IMR-90 (cell line): ENCODE measurements at regions not wholly inside any gene's neighbourhood (a gene's known extent, or its start where the extent isn't known, plus 50 kb on each side); places are given as distances from the start of the nearest gene placed in this dataset.

Experiments
- ATAC-seq: fragments of 200-7000 bp; cut with Tn5 transposase; 2 replicates; pipeline ENCODE4 v1.9.1; 2020; ENCODE audit warnings: low read depth, mild to moderate bottlenecking, moderate library complexity
- BruUV-seq: library from RNA; stranded (reverse); fragments of 400-500 nt; replicated peaks from 2 replicates; lab custom pipeline; 2021; lab: Mats Ljungman, UMichigan
- CTCF ChIA-PET: fragments of 300-600 bp; formaldehyde crosslinking; extraction: SDS; loops from one replicate; lab custom pipeline; 2021; ENCODE audit warnings: antibody characterized with exemption; lab: Yijun Ruan, JAX
- POLR2A ChIA-PET: fragments of 300-600 bp; sonication (Branson Sonifier 250); formaldehyde crosslinking; loops from one replicate; lab custom pipeline; 2022; ENCODE audit warnings: antibody characterized with exemption; ENCODE audit not compliant: unreplicated experiment; lab: Charles Lee
- DNase-seq: peaks from one replicate; pipeline ENCODE4 v3.0.0; 2013
- H2AFZ ChIP-seq: replicated peaks from 2 replicates; pipeline ENCODE3; 2013; ENCODE audit warnings: low read length, mild to moderate bottlenecking; ENCODE audit not compliant: poor library complexity
- H2AK5ac ChIP-seq: 2 replicates; pipeline ENCODE4 v1.6.1; 2013; ENCODE audit warnings: low read depth, low read length, inconsistent platforms
- H2AK9ac ChIP-seq: replicated peaks from 2 replicates; pipeline ENCODE3; 2013; ENCODE audit warnings: mild to moderate bottlenecking, low read depth, low read length, moderate library complexity; ENCODE audit not compliant: poor library complexity
- H2BK120ac ChIP-seq: 2 replicates; pipeline ENCODE4 v1.6.1; 2013; ENCODE audit warnings: low read depth, low read length, inconsistent platforms
- H2BK15ac ChIP-seq: 3 replicates; pipeline ENCODE4 v1.6.1; 2013; ENCODE audit warnings: low read depth, low read length, inconsistent platforms
- H2BK20ac ChIP-seq: 2 replicates; pipeline ENCODE4 v1.6.1; 2013; ENCODE audit warnings: low read depth, mild to moderate bottlenecking, inconsistent platforms, low read length, moderate library complexity
- H2BK5ac ChIP-seq: 2 replicates; pipeline ENCODE4 v1.6.1; 2013; ENCODE audit warnings: mild to moderate bottlenecking, low read depth, low read length, inconsistent platforms; ENCODE audit not compliant: poor library complexity, severe bottlenecking
- H3K14ac ChIP-seq: replicated peaks from 2 replicates; pipeline ENCODE4 v1.6.1; 2013; ENCODE audit warnings: low read depth, low read length, inconsistent platforms
- H3K18ac ChIP-seq: 2 replicates; pipeline ENCODE4 v1.6.1; 2013; ENCODE audit warnings: low read depth, low read length, control low read depth
- H3K23ac ChIP-seq: 2 replicates; pipeline ENCODE4 v1.6.1; 2013; ENCODE audit warnings: low read depth, low read length, inconsistent platforms
- H3K27ac ChIP-seq: 2 replicates; pipeline ENCODE4 v1.5.1; 2013; ENCODE audit warnings: mild to moderate bottlenecking, control low read depth, low read length; ENCODE audit not compliant: insufficient read depth
- H3K27me3 ChIP-seq: 2 replicates; pipeline ENCODE4 v1.6.1; 2013; ENCODE audit warnings: low read length; ENCODE audit not compliant: control insufficient read depth, insufficient read depth
- H3K36me3 ChIP-seq: 2 replicates; pipeline ENCODE4 v1.6.1; 2013; ENCODE audit warnings: low read length, mixed read lengths; ENCODE audit not compliant: control insufficient read depth, insufficient read depth
- H3K4ac ChIP-seq: 2 replicates; pipeline ENCODE4 v1.6.1; 2013; ENCODE audit warnings: low read depth, low read length, inconsistent platforms
- H3K4me1 ChIP-seq: 2 replicates; pipeline ENCODE4 v1.6.1; 2013; ENCODE audit warnings: low read length, mixed read lengths; ENCODE audit not compliant: control insufficient read depth, insufficient read depth
- H3K4me2 ChIP-seq: 2 replicates; pipeline ENCODE4 v1.6.1; 2013; ENCODE audit warnings: low read depth, mild to moderate bottlenecking, control low read depth, low read length, moderate library complexity
- H3K4me3 ChIP-seq: 2 replicates; pipeline ENCODE4 v1.5.1; 2013; ENCODE audit warnings: low read depth, mild to moderate bottlenecking, control low read depth, low read length, moderate library complexity; ENCODE audit not compliant: insufficient read depth
- H3K56ac ChIP-seq: 2 replicates; pipeline ENCODE4 v1.6.1; 2013; ENCODE audit warnings: low read length, inconsistent platforms; ENCODE audit not compliant: insufficient read depth; ENCODE audit errors: extremely low read depth
- H3K79me1 ChIP-seq, 2 experiments: 2 replicates each; pipeline ENCODE4 v1.6.1; 2013; ENCODE audit warnings: low read length in 2 of 2, inconsistent platforms in 1 of 2, low read depth in 1 of 2
- H3K9ac ChIP-seq: 2 replicates; pipeline ENCODE4 v1.6.1; 2013; ENCODE audit warnings: low read depth, low read length, control low read depth
- H3K9me1 ChIP-seq: 2 replicates; pipeline ENCODE4 v1.6.1; 2013; ENCODE audit warnings: low read length, inconsistent platforms; ENCODE audit not compliant: insufficient read depth
- H3K9me3 ChIP-seq: 2 replicates; pipeline ENCODE4 v1.6.1; 2013; ENCODE audit warnings: low read length; ENCODE audit not compliant: control insufficient read depth, insufficient read depth
- H4K20me1 ChIP-seq: 2 replicates; pipeline ENCODE4 v1.6.1; 2013; ENCODE audit warnings: low read length, inconsistent platforms; ENCODE audit not compliant: insufficient read depth
- H4K5ac ChIP-seq: 2 replicates; pipeline ENCODE4 v1.6.1; 2013; ENCODE audit warnings: mild to moderate bottlenecking, low read depth, low read length, control low read depth
- H4K8ac ChIP-seq, 2 experiments: 2 replicates each; pipeline ENCODE4 v1.6.1; 2013; ENCODE audit warnings: low read depth in 2 of 2, low read length in 2 of 2, control low read depth in 1 of 2, inconsistent platforms in 1 of 2
- H4K91ac ChIP-seq: 2 replicates; pipeline ENCODE4 v1.6.1; 2013; ENCODE audit warnings: low read depth, low read length, inconsistent platforms; ENCODE audit not compliant: insufficient read depth
- BHLHE40 ChIP-seq: fragments of 150-350 bp; IDR thresholded peaks from 2 replicates; pipeline ENCODE4 v1.6.1; 2016; ENCODE audit warnings: mild to moderate bottlenecking, low read depth, low read length
- CEBPB ChIP-seq: IDR thresholded peaks from 2 replicates; pipeline ENCODE4 v1.6.1; 2012; ENCODE audit warnings: low read depth, low read length, improper control_type of control experiment
- CHD1 ChIP-seq: IDR thresholded peaks from 2 replicates; pipeline ENCODE4 v1.6.1; 2012; ENCODE audit warnings: low read depth, low read length, improper control_type of control experiment
- FOS ChIP-seq: fragments of 150-350 bp; IDR thresholded peaks from 2 replicates; pipeline ENCODE4 v1.6.1; 2016; ENCODE audit warnings: low read depth, low read length
- MAFK ChIP-seq: IDR thresholded peaks from 2 replicates; pipeline ENCODE4 v1.6.1; 2012; ENCODE audit warnings: low read depth, low read length, improper control_type of control experiment
- MAZ ChIP-seq: IDR thresholded peaks from 2 replicates; pipeline ENCODE4 v1.6.1; 2012; ENCODE audit warnings: low read depth, mild to moderate bottlenecking, low read length, improper control_type of control experiment, moderate library complexity, borderline replicate concordance
- RAD21 ChIP-seq: IDR thresholded peaks from 2 replicates; pipeline ENCODE4 v1.6.1; 2012; ENCODE audit warnings: low read length, improper control_type of control experiment
- RCOR1 ChIP-seq: IDR thresholded peaks from 2 replicates; pipeline ENCODE4 v1.6.1; 2012; ENCODE audit warnings: mild to moderate bottlenecking, low read length, improper control_type of control experiment; ENCODE audit not compliant: insufficient replicate concordance
- RFX5 ChIP-seq: IDR thresholded peaks from 2 replicates; pipeline ENCODE4 v1.8.0; 2012; ENCODE audit warnings: low read depth, mild to moderate bottlenecking, low read length, moderate library complexity
- SMC3 ChIP-seq: fragments of 150-350 bp; IDR thresholded peaks from 2 replicates; pipeline ENCODE4 v1.6.1; 2016; ENCODE audit warnings: low read depth, mild to moderate bottlenecking, antibody characterized with exemption, low read length, moderate library complexity
- WGBS, 2 experiments: methylation state at CpG; one replicate each; pipeline versions ENCODE4 v1.1.5 to v1.1.7; 2013; ENCODE audit warnings: missing lambda C conversion rate in 2 of 2; ENCODE audit not compliant: insufficient read length in 1 of 2; ENCODE audit errors: extremely low coverage in 2 of 2; 5-methylcytosine and 5-hydroxymethylcytosine counted together
- dilution Hi-C: fragments of 300-500 bp; cut with HindIII; formaldehyde crosslinking; loops from one replicate; pipeline ENCODE4 v1.14.3; 2018; ENCODE audit warnings: low sequenced_read_pairs; ENCODE audit not compliant: unreplicated experiment
- in situ Hi-C: fragments of 300-500 bp; cut with MboI; formaldehyde crosslinking; loops from 3 replicates; pipeline ENCODE4 v1.14.3; 2019; ENCODE audit warnings: low sequenced_read_pairs, inconsistent platforms, mixed read lengths
- intact Hi-C: fragments of 100-400 bp; cut with micrococcal nuclease; formaldehyde crosslinking; loops from 2 replicates; pipeline ENCODE4 v1.10.0; 2022
- TF ChIP-seq, protein P1 (sequence below): fragments of 150-350 bp; IDR thresholded peaks from 2 replicates; pipeline ENCODE4 v1.6.1; 2016; ENCODE audit warnings: low read depth, mild to moderate bottlenecking, low read length, moderate library complexity, borderline replicate concordance

DNA sequence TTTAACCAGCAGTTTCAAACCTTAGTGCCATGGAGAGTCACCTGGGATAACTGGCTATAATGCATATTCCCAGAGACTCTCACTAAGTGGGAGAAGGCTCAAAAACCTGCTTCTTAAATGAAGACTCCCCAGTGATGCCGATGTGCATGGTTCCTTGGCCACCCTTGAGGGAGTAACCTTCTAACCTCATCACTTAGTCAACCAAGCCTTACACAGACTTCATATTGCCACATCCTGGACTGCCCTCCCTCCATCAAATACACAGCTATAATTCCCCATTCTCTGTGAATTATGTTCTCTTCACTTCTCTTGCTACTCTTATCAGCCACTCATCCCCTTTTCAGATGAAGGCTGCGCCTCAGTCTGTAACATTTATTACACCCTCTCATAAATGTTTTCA is 462.9 kb upstream of the RGPD4 start:
- no peak overlapping the region for H3K4me2 ChIP-seq
- H2BK120ac ChIP-seq: no peak overlapping the region
- no peaks in the 10 kb centered on the region for H3K9me1 ChIP-seq
- POLR2A ChIA-PET: no interaction called here
- no peak overlapping the region for H3K9ac ChIP-seq
- no peak for TF ChIP-seq MAZ
- no peak for TF ChIP-seq RAD21
- no peak for TF ChIP-seq RFX5
- TF ChIP-seq, protein P1, sequence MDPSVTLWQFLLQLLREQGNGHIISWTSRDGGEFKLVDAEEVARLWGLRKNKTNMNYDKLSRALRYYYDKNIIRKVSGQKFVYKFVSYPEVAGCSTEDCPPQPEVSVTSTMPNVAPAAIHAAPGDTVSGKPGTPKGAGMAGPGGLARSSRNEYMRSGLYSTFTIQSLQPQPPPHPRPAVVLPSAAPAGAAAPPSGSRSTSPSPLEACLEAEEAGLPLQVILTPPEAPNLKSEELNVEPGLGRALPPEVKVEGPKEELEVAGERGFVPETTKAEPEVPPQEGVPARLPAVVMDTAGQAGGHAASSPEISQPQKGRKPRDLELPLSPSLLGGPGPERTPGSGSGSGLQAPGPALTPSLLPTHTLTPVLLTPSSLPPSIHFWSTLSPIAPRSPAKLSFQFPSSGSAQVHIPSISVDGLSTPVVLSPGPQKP: no peak
- TF ChIP-seq FOS: no peak
- no peak for TF ChIP-seq CEBPB
- TF ChIP-seq RCOR1: no peak
- no peak for TF ChIP-seq CHD1
- TF ChIP-seq MAFK: no peak
- no peak for TF ChIP-seq BHLHE40
- TF ChIP-seq SMC3: no peak
- peaks cover 5% of the 10 kb centered on the region; the same call in 1 of the 2 replicates for H3K9me3 ChIP-seq
- no peak overlapping the region for H2BK15ac ChIP-seq
- no peak overlapping the region for H2AK5ac ChIP-seq
- DNase-seq (no peak), ATAC-seq (no peak)
- no peaks in the 10 kb centered on the region for H3K4me1 ChIP-seq
- intact Hi-C loops (no loop called here), in situ Hi-C loops (no loop called here), dilution Hi-C loops (no loop called here)
- no TSS peak for BruUV-seq
- H3K23ac ChIP-seq: no peak overlapping the region
- H4K91ac ChIP-seq: no peak overlapping the region
- H3K56ac ChIP-seq: no peak overlapping the region
- H4K5ac ChIP-seq: no peak overlapping the region
- CTCF ChIA-PET: no interaction called here
- WGBS, 2 experiments: 67% methylated on average over 2 of the region's 2 CpGs; no CpG with 5 or more reads in 1 of the 2 experiments
- no peak overlapping the region for H3K4ac ChIP-seq
- no peaks in the 10 kb centered on the region for H3K27me3 ChIP-seq
- H2BK5ac ChIP-seq: no peak overlapping the region
- H3K36me3 ChIP-seq: no peaks in the 10 kb centered on the region
- H3K18ac ChIP-seq: no peak overlapping the region
- H3K14ac ChIP-seq: no peak overlapping the region
- H2AFZ ChIP-seq: no peak overlapping the region
- no peak overlapping the region for H2BK20ac ChIP-seq
- H3K4me3 ChIP-seq: no peak overlapping the region
- no peaks in the 10 kb centered on the region for H3K79me1 ChIP-seq
- H3K27ac ChIP-seq: no peak overlapping the region
- no peak overlapping the region for H2AK9ac ChIP-seq
- H4K8ac ChIP-seq: no peak overlapping the region
- H4K20me1 ChIP-seq: no peaks in the 10 kb centered on the region
